Duodenal mucosa (tissue), 2 donors: ENCODE measurements at regions not wholly inside any gene's neighbourhood (a gene's known extent, or its start where the extent isn't known, plus 50 kb on each side); places are given as distances from the start of the nearest gene placed in this dataset.

ENCODE experiments used
- H3K27ac ChIP-seq: one replicate; pipeline ENCODE4 v1.7.0; 2013; ENCODE audit warnings: low read depth, low read length
- H3K27me3 ChIP-seq, 2 donors: one replicate each; pipeline ENCODE4 v1.7.0; 2013; ENCODE audit warnings: low read length in 2 of 2, control low read depth in 1 of 2; ENCODE audit not compliant: insufficient read depth in 2 of 2, control insufficient read depth in 1 of 2
- H3K36me3 ChIP-seq, 2 donors: one replicate each; pipeline ENCODE4 v1.7.0; 2013; ENCODE audit warnings: low read length in 2 of 2, control low read depth in 1 of 2; ENCODE audit not compliant: insufficient read depth in 2 of 2, control insufficient read depth in 1 of 2
- H3K4me1 ChIP-seq, 2 donors: one replicate each; pipeline ENCODE4 v1.7.0; 2013; ENCODE audit warnings: low read length in 2 of 2, control low read depth in 1 of 2; ENCODE audit not compliant: insufficient read depth in 2 of 2, control insufficient read depth in 1 of 2
- H3K4me3 ChIP-seq, 2 donors: one replicate each; pipeline ENCODE4 v1.7.0; 2013; ENCODE audit warnings: low read length in 2 of 2, low read depth in 1 of 2
- H3K9ac ChIP-seq, 2 donors: one replicate each; pipeline ENCODE4 v1.7.0; 2013; ENCODE audit warnings: low read length in 2 of 2, low read depth in 1 of 2
- H3K9me3 ChIP-seq, 2 donors: one replicate each; pipeline ENCODE4 v1.7.0; 2013; ENCODE audit warnings: low read length in 2 of 2, control low read depth in 1 of 2; ENCODE audit not compliant: control insufficient read depth in 1 of 2

GRCh38 chr6:144595266-144595665 is 310.1 kb downstream of the UTRN start:
- Histone ChIP-seq H3K4me1 (no peaks in the 10 kb centered on the region), H3K36me3 (no peaks in the 10 kb centered on the region), H3K9me3 (peaks cover 0 to 3% of the 10 kb centered on the region in 2 donors), H3K27me3 (no peaks in the 10 kb centered on the region), H3K4me3 (no peak overlapping the region), H3K27ac (no peak overlapping the region), H3K9ac (no peak overlapping the region)

GRCh38 chr6:144597511-144597910 is 312.4 kb downstream of the UTRN start:
- no peaks in the 10 kb centered on the region for H3K4me1 ChIP-seq
- no peak overlapping the region for H3K9ac ChIP-seq
- no peaks in the 10 kb centered on the region for H3K36me3 ChIP-seq
- no peaks in the 10 kb centered on the region for H3K27me3 ChIP-seq
- peaks cover 0 to 6% of the 10 kb centered on the region in 2 donors for H3K9me3 ChIP-seq
- no peak overlapping the region for H3K27ac ChIP-seq
- no peak overlapping the region for H3K4me3 ChIP-seq

- Histone ChIP-seq H3K4me1 (no peaks in the 10 kb centered on the region), H3K9ac (no peak overlapping the region), H3K27me3 (no peaks in the 10 kb centered on the region), H3K27ac (no peak overlapping the region), H3K36me3 (no peaks in the 10 kb centered on the region), H3K9me3 (peaks cover 0 to 6% of the 10 kb centered on the region in 2 donors), H3K4me3 (no peak overlapping the region)
Observed at GRCh38 chr6:144599615-144600014, 314.5 kb downstream of the UTRN start.

GRCh38 chr6:144601221-144601620 is 316.1 kb downstream of the UTRN start:
- Histone ChIP-seq H3K4me3 (no peak overlapping the region), H3K9ac (no peak overlapping the region), H3K9me3 (peaks cover 0 to 6% of the 10 kb centered on the region in 2 donors), H3K36me3 (no peaks in the 10 kb centered on the region), H3K27me3 (no peaks in the 10 kb centered on the region), H3K27ac (no peak overlapping the region), H3K4me1 (no peaks in the 10 kb centered on the region)

GRCh38 chr6:144602523-144603180 is 317.5 kb downstream of the UTRN start:
- Histone ChIP-seq H3K4me1 (no peaks in the 10 kb centered on the region), H3K36me3 (no peaks in the 10 kb centered on the region), H3K27me3 (no peaks in the 10 kb centered on the region), H3K9me3 (peaks cover 0 to 6% of the 10 kb centered on the region in 2 donors), H3K27ac (no peak overlapping the region), H3K4me3 (no peak overlapping the region), H3K9ac (no peak overlapping the region)

GRCh38 chr6:144606083-144606482 is 320.9 kb downstream of the UTRN start:
- H3K27me3 ChIP-seq = no peaks in the 10 kb centered on the region
- no peak overlapping the region for H3K9ac ChIP-seq
- no peak overlapping the region for H3K27ac ChIP-seq
- no peak overlapping the region for H3K4me3 ChIP-seq
- H3K36me3 ChIP-seq = no peaks in the 10 kb centered on the region
- no peaks in the 10 kb centered on the region for H3K4me1 ChIP-seq
- H3K9me3 ChIP-seq = no peaks in the 10 kb centered on the region

GRCh38 chr6:144607998-144608735 is 323.0 kb downstream of the UTRN start:
- Histone ChIP-seq H3K27ac (no peak overlapping the region), H3K9me3 (no peaks in the 10 kb centered on the region), H3K9ac (no peak overlapping the region), H3K27me3 (no peaks in the 10 kb centered on the region), H3K4me1 (no peaks in the 10 kb centered on the region), H3K4me3 (no peak overlapping the region), H3K36me3 (no peaks in the 10 kb centered on the region)

- Histone ChIP-seq H3K36me3 (no peaks in the 10 kb centered on the region), H3K27me3 (no peaks in the 10 kb centered on the region), H3K9me3 (no peaks in the 10 kb centered on the region), H3K9ac (no peak overlapping the region), H3K27ac (no peak overlapping the region), H3K4me1 (no peaks in the 10 kb centered on the region), H3K4me3 (no peak overlapping the region)
Observed at GRCh38 chr6:144612811-144613210, 327.7 kb downstream of the UTRN start.

- no peaks in the 10 kb centered on the region for H3K4me1 ChIP-seq
- no peaks in the 10 kb centered on the region for H3K27me3 ChIP-seq
- no peak overlapping the region for H3K9ac ChIP-seq
- no peak overlapping the region for H3K4me3 ChIP-seq
- no peaks in the 10 kb centered on the region for H3K36me3 ChIP-seq
- H3K27ac ChIP-seq = no peak overlapping the region
- H3K9me3 ChIP-seq = no peaks in the 10 kb centered on the region
Observed at GRCh38 chr6:144613859-144614258, 328.7 kb downstream of the UTRN start.

GRCh38 chr6:144615870-144616269 is 330.7 kb downstream of the UTRN start:
- no peaks in the 10 kb centered on the region for H3K4me1 ChIP-seq
- H3K36me3 ChIP-seq = no peaks in the 10 kb centered on the region
- no peak overlapping the region for H3K27ac ChIP-seq
- no peaks in the 10 kb centered on the region for H3K27me3 ChIP-seq
- H3K9me3 ChIP-seq = no peaks in the 10 kb centered on the region
- H3K4me3 ChIP-seq = no peak overlapping the region
- H3K9ac ChIP-seq = no peak overlapping the region
